Lung (tissue), 11 donors: ENCODE measurements at regions not wholly inside any gene's neighbourhood (a gene's known extent, or its start where the extent isn't known, plus 50 kb on each side); places are given as distances from the start of the nearest gene placed in this dataset.

Source experiments
- ATAC-seq: fragments of 200-7000 bp; cut with Tn5 transposase; one replicate; pipeline ENCODE4 v1.9.1; 2020; ENCODE audit warnings: moderate number of reproducible peaks; ENCODE audit not compliant: insufficient read depth, low FRiP score
- DNase-seq, 3 donors: peaks; one replicate each; pipeline ENCODE4 v3.0.0-alpha.2; 2013 to 2017
- H3K27ac ChIP-seq, 2 donors: one replicate each; pipeline ENCODE4 v1.5.1; 2013; ENCODE audit warnings: mild to moderate bottlenecking in 2 of 2, moderate library complexity in 2 of 2, control low read depth in 1 of 2, inconsistent platforms in 1 of 2, low read depth in 1 of 2, low read length in 1 of 2
- H3K27me3 ChIP-seq, 3 donors: one replicate each; pipeline ENCODE4 v1.5.1; 2013; ENCODE audit warnings: low read length in 2 of 3; ENCODE audit not compliant: control insufficient read depth in 3 of 3, insufficient read depth in 3 of 3
- H3K36me3 ChIP-seq, 4 donors: one replicate each; pipeline ENCODE4 v1.5.1; 2013; ENCODE audit warnings: low read length in 4 of 4, mild to moderate bottlenecking in 1 of 4, moderate library complexity in 1 of 4; ENCODE audit not compliant: control insufficient read depth in 4 of 4, insufficient read depth in 4 of 4
- H3K4me1 ChIP-seq, 5 donors: one replicate each; pipeline ENCODE4 v1.5.1; 2013; ENCODE audit warnings: low read length in 5 of 5, mild to moderate bottlenecking in 2 of 5, moderate library complexity in 1 of 5; ENCODE audit not compliant: control insufficient read depth in 5 of 5, insufficient read depth in 5 of 5
- H3K4me3 ChIP-seq: one replicate; pipeline ENCODE4 v1.5.1; 2013; ENCODE audit warnings: mild to moderate bottlenecking, control low read depth, moderate library complexity
- H3K9ac ChIP-seq, 2 donors: one replicate each; pipeline ENCODE4 v1.5.1; 2013; ENCODE audit warnings: low read length in 2 of 2, control low read depth in 1 of 2; ENCODE audit not compliant: insufficient read depth in 1 of 2
- H3K9me3 ChIP-seq, 4 donors: one replicate each; pipeline ENCODE4 v1.5.1; 2013; ENCODE audit warnings: low read length in 3 of 4, mild to moderate bottlenecking in 1 of 4, moderate library complexity in 1 of 4; ENCODE audit not compliant: control insufficient read depth in 4 of 4, insufficient read depth in 3 of 4
- WGBS, 2 donors: extraction: QIAGEN DNeasy Blood & Tissue Kit; methylation state at CpG; one replicate each; pipeline ENCODE4 v1.1.7; 2013; 5-methylcytosine and 5-hydroxymethylcytosine counted together
- TF ChIP-seq, protein P1 (sequence below): IDR thresholded peaks from 2 replicates; pipeline ENCODE4 v1.5.1; 2012; ENCODE audit warnings: mild to moderate bottlenecking; ENCODE audit errors: control extremely low read depth, extremely low read depth
- donor health status: control.
- donor health status: control.
- donor health status: Bipolar disorder and iron deficiency.
- donor health status: healthy.
- donor health status: DM: yes; HTN: yes; CAD: no.

DNA sequence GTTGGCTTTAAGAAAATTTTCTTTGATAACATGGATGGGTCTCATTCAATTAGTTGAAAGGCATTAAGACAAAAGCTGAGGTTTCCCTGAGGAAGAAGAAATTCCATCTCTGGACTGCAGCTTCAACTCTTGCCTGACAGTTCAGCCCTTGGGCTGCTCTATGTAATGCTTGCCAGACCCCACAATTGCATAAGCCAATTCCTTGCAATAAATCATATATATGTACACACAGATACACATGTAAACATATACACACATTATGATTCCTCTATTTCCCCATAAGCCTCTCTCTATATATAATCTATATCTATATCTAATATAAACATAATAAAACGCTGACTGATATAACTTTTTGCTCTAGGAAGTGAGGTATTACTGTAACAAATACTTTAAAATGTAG, 301.5 kb upstream of the PRMT6 start:
- H3K27ac ChIP-seq: no peak overlapping the region
- H3K36me3 ChIP-seq: no peaks in the 10 kb centered on the region
- H3K9ac ChIP-seq: no peak overlapping the region
- H3K9me3 ChIP-seq: no peaks in the 10 kb centered on the region
- H3K4me1 ChIP-seq: no peaks in the 10 kb centered on the region
- 51 to 79% methylated on average over 1 of the region's 1 CpG for WGBS, 2 donors
- ATAC-seq (no peak), DNase-seq (peak in 2 of 3 donors; percentile 13 to 32)
- no peak overlapping the region for H3K4me3 ChIP-seq
- H3K27me3 ChIP-seq: no peaks in the 10 kb centered on the region
- TF ChIP-seq, protein P1, sequence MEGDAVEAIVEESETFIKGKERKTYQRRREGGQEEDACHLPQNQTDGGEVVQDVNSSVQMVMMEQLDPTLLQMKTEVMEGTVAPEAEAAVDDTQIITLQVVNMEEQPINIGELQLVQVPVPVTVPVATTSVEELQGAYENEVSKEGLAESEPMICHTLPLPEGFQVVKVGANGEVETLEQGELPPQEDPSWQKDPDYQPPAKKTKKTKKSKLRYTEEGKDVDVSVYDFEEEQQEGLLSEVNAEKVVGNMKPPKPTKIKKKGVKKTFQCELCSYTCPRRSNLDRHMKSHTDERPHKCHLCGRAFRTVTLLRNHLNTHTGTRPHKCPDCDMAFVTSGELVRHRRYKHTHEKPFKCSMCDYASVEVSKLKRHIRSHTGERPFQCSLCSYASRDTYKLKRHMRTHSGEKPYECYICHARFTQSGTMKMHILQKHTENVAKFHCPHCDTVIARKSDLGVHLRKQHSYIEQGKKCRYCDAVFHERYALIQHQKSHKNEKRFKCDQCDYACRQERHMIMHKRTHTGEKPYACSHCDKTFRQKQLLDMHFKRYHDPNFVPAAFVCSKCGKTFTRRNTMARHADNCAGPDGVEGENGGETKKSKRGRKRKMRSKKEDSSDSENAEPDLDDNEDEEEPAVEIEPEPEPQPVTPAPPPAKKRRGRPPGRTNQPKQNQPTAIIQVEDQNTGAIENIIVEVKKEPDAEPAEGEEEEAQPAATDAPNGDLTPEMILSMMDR: no peak

DNA sequence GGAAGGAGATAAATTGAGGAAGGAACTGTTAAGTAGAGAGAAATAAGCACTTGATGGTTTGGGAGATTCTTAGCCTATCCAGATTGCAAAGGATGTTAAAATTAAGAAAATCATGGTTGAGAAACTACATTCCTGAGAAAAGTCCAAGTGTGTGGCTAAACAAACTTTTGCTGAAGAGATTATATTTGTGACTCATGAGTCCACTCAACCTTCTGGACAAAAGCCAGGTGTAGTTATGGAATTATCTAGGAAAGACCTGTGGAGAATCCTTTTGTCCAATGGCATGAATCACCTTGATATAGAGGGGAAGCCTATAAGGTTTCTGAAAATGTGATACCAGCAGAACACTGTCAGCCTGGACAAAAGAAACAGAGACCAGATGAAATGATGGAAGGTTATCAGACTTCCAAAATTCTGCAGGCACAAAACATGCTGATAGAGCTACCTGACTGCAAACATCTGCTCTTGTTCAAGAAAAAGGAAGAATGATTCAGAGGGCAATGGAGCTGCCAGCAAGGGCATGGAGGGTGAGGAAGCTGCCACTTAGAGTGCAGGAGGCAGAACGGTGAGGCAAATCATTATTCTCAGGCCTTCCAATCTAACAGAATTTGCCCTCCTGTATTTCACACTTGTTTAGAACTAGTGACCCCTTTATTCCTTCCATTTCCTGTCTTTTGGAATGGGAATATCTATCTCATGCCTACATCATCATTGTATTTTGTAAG, 300.6 kb upstream of the PRMT6 start:
- TF ChIP-seq, protein P1: no peak
- 44 to 74% methylated on average over 1 of the region's 1 CpG for WGBS, 2 donors
- H3K9me3 ChIP-seq: no peaks in the 10 kb centered on the region
- H3K27ac ChIP-seq: no peak overlapping the region
- ATAC-seq (peak; percentile 53), DNase-seq (no peak)
- no peaks in the 10 kb centered on the region for H3K27me3 ChIP-seq
- H3K4me1 ChIP-seq: no peaks in the 10 kb centered on the region
- no peak overlapping the region for H3K4me3 ChIP-seq
- H3K9ac ChIP-seq: no peak overlapping the region
- no peaks in the 10 kb centered on the region for H3K36me3 ChIP-seq

DNA sequence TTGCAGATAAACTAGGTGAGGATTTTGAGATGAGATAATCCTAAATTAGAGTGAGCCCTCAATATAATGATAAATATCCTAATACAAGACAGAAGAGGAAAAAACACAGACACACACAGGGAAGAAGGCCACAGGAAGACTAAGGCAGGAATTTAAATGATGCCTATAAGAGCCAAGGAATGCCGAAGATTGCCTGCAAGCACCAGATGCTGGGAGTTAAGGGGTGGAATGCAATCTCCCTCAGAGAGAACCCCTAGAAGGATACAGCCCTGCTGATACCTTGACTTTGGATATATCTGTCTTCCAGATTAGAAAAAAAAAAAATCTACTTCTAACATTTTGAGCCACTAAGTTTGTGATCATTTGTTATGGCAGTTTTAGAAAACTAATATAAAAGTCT, 299.7 kb upstream of the PRMT6 start:
- Histone ChIP-seq H3K9me3 (no peaks in the 10 kb centered on the region), H3K36me3 (no peaks in the 10 kb centered on the region), H3K4me1 (no peaks in the 10 kb centered on the region), H3K27me3 (no peaks in the 10 kb centered on the region), H3K9ac (no peak overlapping the region), H3K4me3 (no peak overlapping the region), H3K27ac (no peak overlapping the region)
- ATAC-seq (no peak), DNase-seq (no peak)
- 74 to 81% methylated on average over 1 of the region's 1 CpG for WGBS, 2 donors
- TF ChIP-seq, protein P1: no peak

DNA sequence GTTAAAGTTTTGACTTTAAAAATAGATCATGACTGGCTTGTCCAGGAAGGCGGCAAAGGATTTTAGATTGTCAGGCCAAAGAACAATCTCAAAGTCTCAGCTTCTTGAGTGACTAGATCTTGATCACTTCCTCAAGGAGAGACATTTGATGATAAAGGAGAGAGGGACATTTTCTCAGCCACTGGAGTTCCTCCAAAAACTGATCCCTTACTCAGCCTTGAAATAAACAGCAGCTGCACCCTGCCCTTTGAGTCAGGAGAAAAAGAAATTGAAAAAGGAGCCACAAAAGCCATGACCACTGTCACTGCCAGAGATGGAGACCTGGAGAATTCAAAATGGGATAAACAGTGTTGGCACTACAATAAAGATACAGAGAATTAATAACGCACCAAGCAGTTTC, 288.4 kb upstream of the PRMT6 start:
- DNase-seq: no peak
- H3K4me3 ChIP-seq: no peak overlapping the region
- H3K36me3 ChIP-seq: no peaks in the 10 kb centered on the region
- 70 to 75% methylated on average over 2 of the region's 2 CpGs for WGBS, 2 donors
- no peak for ATAC-seq
- H3K9me3 ChIP-seq: peaks cover 0 to 3% (median 1%) of the 10 kb centered on the region in 4 donors
- no peak overlapping the region for H3K27ac ChIP-seq
- H3K4me1 ChIP-seq: peaks cover 0 to 5% (median 0%) of the 10 kb centered on the region in 5 donors
- TF ChIP-seq, protein P1: no peak
- H3K9ac ChIP-seq: no peak overlapping the region
- no peaks in the 10 kb centered on the region for H3K27me3 ChIP-seq
